HepG2 (cell line): ENCODE measurements at regions not wholly inside any gene's neighbourhood (a gene's known extent, or its start where the extent isn't known, plus 50 kb on each side); places are given as distances from the start of the nearest gene placed in this dataset.

Experiments
- ATAC-seq: fragments of 200-7000 bp; cut with Tn5 transposase; 3 replicates; pipeline ENCODE4 v1.9.1; 2020; ENCODE audit warnings: mild to moderate bottlenecking, moderate library complexity
- BruUV-seq: library from RNA; stranded (reverse); fragments of 400-500 nt; replicated peaks from 2 replicates; lab custom pipeline; 2021; lab: Mats Ljungman, UMichigan
- CTCF ChIA-PET: fragments of 300-600 bp; formaldehyde crosslinking; extraction: SDS; loops from one replicate; lab custom pipeline; 2021; ENCODE audit warnings: low total read pairs, inconsistent platforms, low intra/inter-chr PET ratio; lab: Yijun Ruan, JAX
- POLR2A ChIA-PET: fragments of 350-600 bp; sonication (Branson Sonifier 250); formaldehyde crosslinking; loops from one replicate; lab custom pipeline; 2020; ENCODE audit warnings: antibody characterized with exemption, inconsistent platforms; lab: Yijun Ruan, JAX
- DNase-seq: peaks from one replicate; pipeline ENCODE4 v3.0.0-alpha.2; 2015; ENCODE audit warnings: low spot score
- FAIRE-seq: peaks from 3 replicates; lab custom pipeline; 2011; peaks lifted over from hg19 to GRCh38; lab: Jason Lieb, UNC
- H2AFZ ChIP-seq: one replicate; pipeline ENCODE4 v1.6.1; 2011; ENCODE audit warnings: low read length, inconsistent platforms
- H3K27ac ChIP-seq: fragments of 300-600 bp; 3 replicates; pipeline ENCODE4 v1.8.0; 2011; ENCODE audit warnings: mixed run types, mild to moderate bottlenecking, mixed read lengths, low read length, inconsistent platforms; ENCODE audit not compliant: insufficient read depth; ENCODE audit errors: extremely low read length
- H3K27me3 ChIP-seq, 2 experiments: fragments of 200-600 bp in 1 of 2; 2 replicates in 1 of 2; 3 replicates in 1 of 2; pipeline versions ENCODE4 v1.6.0 to v1.8.0; 2011; ENCODE audit warnings: low read length in 2 of 2, mild to moderate bottlenecking in 2 of 2, moderate library complexity in 2 of 2, inconsistent platforms in 1 of 2; ENCODE audit not compliant: insufficient read depth in 2 of 2, control insufficient read depth in 1 of 2
- H3K36me3 ChIP-seq, 2 experiments: fragments of 200-600 bp in 1 of 2; replicated peaks in 1 of 2; 2 replicates in 1 of 2; 3 replicates in 1 of 2; pipeline versions ENCODE4 v1.5.1 to v1.8.0; 2011; ENCODE audit warnings: low read length in 2 of 2, inconsistent platforms in 1 of 2; ENCODE audit not compliant: insufficient read depth in 2 of 2, control insufficient read depth in 1 of 2
- H3K4me1 ChIP-seq: 2 replicates; pipeline ENCODE4 v1.5.1; 2012; ENCODE audit warnings: low read length, inconsistent platforms; ENCODE audit not compliant: insufficient read depth
- H3K4me2 ChIP-seq: 2 replicates; pipeline ENCODE4 v1.6.0; 2011; ENCODE audit warnings: low read depth, low read length, inconsistent platforms
- H3K4me3 ChIP-seq, 3 experiments: fragments of 200-600 bp in 1 of 3; sonication (generic), shearing (Covaris generic) in 1 of 3; replicated peaks in 1 of 3; 2 replicates each; pipeline ENCODE4 v1.5.1; 2011 to 2016; ENCODE audit warnings: low read length in 3 of 3, inconsistent platforms in 2 of 3, low read depth in 2 of 3, mild to moderate bottlenecking in 2 of 3, control low read depth in 1 of 3, mixed read lengths in 1 of 3; ENCODE audit not compliant: insufficient read depth in 1 of 3
- H3K79me2 ChIP-seq: one replicate; pipeline ENCODE4 v1.6.1; 2011; ENCODE audit warnings: low read length, inconsistent platforms; ENCODE audit not compliant: insufficient read depth
- H3K9ac ChIP-seq: 2 replicates; pipeline ENCODE4 v1.6.0; 2011; ENCODE audit warnings: mild to moderate bottlenecking, low read depth, low read length, inconsistent platforms; ENCODE audit not compliant: insufficient read depth
- H3K9me3 ChIP-seq: 2 replicates; pipeline ENCODE4 v1.5.1; 2012; ENCODE audit warnings: mild to moderate bottlenecking, low read length
- H4K20me1 ChIP-seq: 2 replicates; pipeline ENCODE4 v1.6.0; 2011; ENCODE audit warnings: inconsistent platforms, mild to moderate bottlenecking, low read length, moderate library complexity; ENCODE audit not compliant: insufficient read depth
- AFF4 ChIP-seq: sonication (generic); formaldehyde crosslinking; IDR thresholded peaks from 2 replicates; pipeline ENCODE4 v1.4.0; 2020; ENCODE audit warnings: missing genetic modification reagents
- AGO1 ChIP-seq: fragments of 200-400 bp; formaldehyde crosslinking; IDR thresholded peaks from 2 replicates; pipeline ENCODE4 v1.6.1; 2017; ENCODE audit warnings: mild to moderate bottlenecking, low read depth, low read length, moderate library complexity; ENCODE audit not compliant: poor library complexity, severe bottlenecking
- JUN ChIP-seq: sonication (generic); formaldehyde crosslinking; IDR thresholded peaks from 2 replicates; pipeline ENCODE4 v1.4.0; 2020; ENCODE audit warnings: mild to moderate bottlenecking, missing genetic modification reagents
- RORA ChIP-seq: sonication (generic); formaldehyde crosslinking; IDR thresholded peaks from 2 replicates; pipeline ENCODE4 v1.5.0; 2020; ENCODE audit warnings: mild to moderate bottlenecking, missing genetic modification reagents, moderate library complexity
- ZFP82 ChIP-seq: sonication (generic); formaldehyde crosslinking; IDR thresholded peaks from 2 replicates; pipeline ENCODE4 v1.5.1; 2020; ENCODE audit warnings: mild to moderate bottlenecking, missing genetic modification reagents, borderline replicate concordance
- ZFY ChIP-seq: sonication (generic); formaldehyde crosslinking; IDR thresholded peaks from 2 replicates; pipeline ENCODE4 v1.4.0; 2020; ENCODE audit warnings: missing genetic modification reagents
- ZNF33B ChIP-seq: sonication (generic); formaldehyde crosslinking; IDR thresholded peaks from 2 replicates; pipeline ENCODE4 v1.5.1; 2020; ENCODE audit warnings: mild to moderate bottlenecking, missing genetic modification reagents
- ZNF350 ChIP-seq: sonication (generic); formaldehyde crosslinking; IDR thresholded peaks from 2 replicates; pipeline ENCODE4 v1.4.0; 2020; ENCODE audit warnings: mild to moderate bottlenecking, low read depth, missing genetic modification reagents, borderline replicate concordance
- ZNF766 ChIP-seq: sonication (generic); formaldehyde crosslinking; IDR thresholded peaks from 2 replicates; pipeline ENCODE4 v1.5.0; 2020; ENCODE audit warnings: missing genetic modification reagents, borderline replicate concordance
- ZNF839 ChIP-seq: sonication (generic); formaldehyde crosslinking; IDR thresholded peaks from 2 replicates; pipeline ENCODE4 v1.4.0; 2020; ENCODE audit warnings: missing genetic modification reagents, mild to moderate bottlenecking, borderline replicate concordance
- WGBS: methylation state at CpG from one replicate; pipeline ENCODE4 v1.1.6; 2017; ENCODE audit warnings: low lambda C conversion rate; 5-methylcytosine and 5-hydroxymethylcytosine counted together
- in situ Hi-C: cut with HindIII; loops from 2 replicates; pipeline ENCODE4 v1.10.0; 2017; ENCODE audit warnings: low pct_unique_long_range_greater_than_20kb; ENCODE audit not compliant: extremely low pct_ligation_motif_present
- intact Hi-C: fragments of 100-400 bp; cut with micrococcal nuclease; formaldehyde crosslinking; loops from one replicate; pipeline ENCODE4 v1.10.0; 2022; ENCODE audit not compliant: unreplicated experiment

- TF ChIP-seq AFF4 (CRISPR knock-in tag) (no peak), ZNF350 (CRISPR knock-in tag) (no peak), ZNF766 (CRISPR knock-in tag) (no peak), ZFP82 (CRISPR knock-in tag) (no peak), JUN (CRISPR knock-in tag) (no peak), AGO1 (no peak), RORA (no peak), ZFY (no peak), ZNF33B (CRISPR knock-in tag) (no peak), ZNF839 (CRISPR knock-in tag) (no peak)
- H3K79me2 ChIP-seq: no peaks in the 10 kb centered on the region
- BruUV-seq: no TSS peak
- H3K4me2 ChIP-seq: no peak overlapping the region
- 51% methylated on average over 3 of the region's 3 CpGs for WGBS
- in situ Hi-C loops (no loop called here), intact Hi-C loops (no loop called here)
- H3K36me3 ChIP-seq: no peaks in the 10 kb centered on the region
- H3K27ac ChIP-seq: no peak overlapping the region
- ATAC-seq: no peak
- CTCF ChIA-PET: no interaction called here
- DNase-seq: no peak
- no peak overlapping the region for H3K4me3 ChIP-seq
- no peaks in the 10 kb centered on the region for H4K20me1 ChIP-seq
- H3K9ac ChIP-seq: no peak overlapping the region
- POLR2A ChIA-PET: no interaction called here
- FAIRE-seq: no peak
- no peaks in the 10 kb centered on the region for H3K27me3 ChIP-seq
- no peaks in the 10 kb centered on the region for H3K4me1 ChIP-seq
- no peaks in the 10 kb centered on the region for H3K9me3 ChIP-seq
- no peak overlapping the region for H2AFZ ChIP-seq
These were observed 461.7 kb upstream of the DYNLRB2 start for GRCh38 chr16:80079072-80079471.
